HG03064 (cell line): ENCODE measurements at regions not wholly inside any gene's neighbourhood (a gene's known extent, or its start where the extent isn't known, plus 50 kb on each side); places are given as distances from the start of the nearest gene placed in this dataset.
"Not testable (repeated sequence)": the region's sequence is repeated elsewhere in the genome, so short reads cannot be mapped to it uniquely, and the experiment has no call there.

Source experiments
- ATAC-seq: cut with Tn5 transposase; IDR thresholded peaks from one replicate; pipeline ENCODE4 v1.9.1; 2021; ENCODE audit warnings: low read depth; ENCODE audit not compliant: unreplicated experiment

- ATAC-seq: no peak
Observed at GRCh38 chr9:38259056-38259455, 133.4 kb upstream of the ALDH1B1 start.

- ATAC-seq: no peak
Observed at GRCh38 chr9:38257626-38258215, 134.8 kb upstream of the ALDH1B1 start.

DNA sequence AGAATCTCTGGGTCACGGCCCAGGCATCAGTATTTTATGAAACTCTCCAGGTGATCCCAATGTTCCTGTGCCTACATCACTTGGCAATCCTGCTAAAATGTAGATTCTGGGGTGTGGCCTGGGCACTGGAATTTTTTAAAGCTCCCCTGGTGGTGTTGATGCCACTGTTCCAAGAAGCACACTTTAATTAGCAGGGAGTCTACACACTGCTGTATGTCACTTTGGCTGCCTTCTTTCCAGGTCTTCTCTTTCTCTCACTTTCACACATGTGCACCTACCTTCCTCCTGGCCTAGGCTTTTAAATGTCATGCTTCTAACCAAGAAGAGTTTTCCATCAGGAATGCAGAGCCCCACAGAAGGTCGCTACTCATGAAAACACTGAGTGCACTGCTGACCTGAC is 136.0 kb upstream of the ALDH1B1 start:
- ATAC-seq: no peak

DNA sequence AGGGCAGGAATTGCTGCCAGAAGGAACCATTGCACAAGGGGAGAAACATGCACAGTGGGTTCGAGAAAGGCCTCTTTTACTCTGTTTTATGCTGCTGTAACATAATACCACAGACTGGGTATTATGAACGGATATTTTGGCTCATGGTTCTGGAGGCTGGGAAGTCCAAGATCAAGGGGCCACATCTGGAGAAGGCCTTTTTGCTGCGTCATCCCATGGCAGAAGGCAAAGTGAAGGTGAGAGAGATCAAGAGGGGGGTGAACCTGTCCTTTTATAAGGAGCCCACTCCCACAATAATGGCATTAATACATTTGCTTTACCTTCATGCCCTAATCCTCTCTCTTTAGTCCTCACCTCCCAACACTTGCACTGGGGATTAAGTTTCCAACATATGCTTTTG is 136.9 kb upstream of the ALDH1B1 start:
- ATAC-seq: no peak

GRCh38 chr9:38254756-38255155 is 137.7 kb upstream of the ALDH1B1 start:
- ATAC-seq: no peak

- no peak for ATAC-seq
Observed at GRCh38 chr9:38254151-38254550, 138.4 kb upstream of the ALDH1B1 start.

DNA sequence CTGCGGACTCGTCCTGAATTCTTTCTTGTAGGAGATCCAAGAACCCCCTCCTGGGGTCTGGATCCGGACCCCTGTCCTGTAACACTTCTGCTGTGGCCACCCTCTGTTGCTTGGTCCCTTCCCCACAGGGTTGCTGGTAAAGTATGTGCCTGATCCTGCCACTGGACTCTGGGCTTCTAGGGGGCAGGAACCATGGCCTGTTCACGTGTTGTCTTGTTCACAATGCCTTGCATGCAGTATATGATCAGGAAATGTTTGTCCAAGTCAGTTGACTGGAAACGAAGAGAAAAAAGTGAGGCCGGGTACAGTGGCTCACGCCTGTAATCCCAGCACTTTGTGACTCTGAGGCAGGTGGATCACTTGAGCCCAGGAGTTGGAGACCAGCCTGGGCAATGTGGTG is 139.3 kb upstream of the ALDH1B1 start:
- no peak for ATAC-seq

GRCh38 chr9:38251036-38251860 is 141.3 kb upstream of the ALDH1B1 start:
- no peak for ATAC-seq

- no peak for ATAC-seq
Observed at GRCh38 chr9:38250279-38251035, 142.0 kb upstream of the ALDH1B1 start.

DNA sequence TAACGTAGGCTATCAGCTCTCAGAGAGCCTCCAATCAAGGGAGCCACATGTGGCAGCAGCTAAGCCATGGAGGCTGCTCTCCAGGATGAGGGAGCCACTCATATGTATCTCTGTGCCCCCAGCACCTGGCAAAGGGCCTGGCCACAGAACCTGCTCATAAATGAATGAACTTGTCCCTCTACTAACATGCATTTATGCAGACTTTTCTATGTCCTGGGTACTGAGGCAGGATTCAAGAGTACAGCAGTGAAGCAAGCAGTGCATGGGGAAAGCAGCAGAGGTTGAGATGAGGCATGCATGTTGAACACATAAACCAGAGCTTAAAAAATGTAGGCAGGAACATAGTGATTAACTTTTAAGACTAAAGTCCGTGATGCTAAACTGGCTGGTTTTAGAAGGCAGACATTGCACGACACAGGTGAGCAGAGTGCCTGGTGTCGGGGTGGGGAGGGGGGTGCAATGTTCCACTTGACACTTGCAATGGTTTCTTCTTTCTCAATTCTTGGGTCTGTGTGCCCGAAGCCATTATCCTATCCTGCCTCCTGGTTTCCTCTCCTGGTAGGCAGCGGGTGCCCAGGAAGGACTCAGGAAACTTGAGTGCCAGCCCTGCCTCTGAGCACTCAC is 142.8 kb upstream of the ALDH1B1 start:
- ATAC-seq: no peak

GRCh38 chr9:38249049-38249448 is 143.5 kb upstream of the ALDH1B1 start:
- no peak for ATAC-seq

- ATAC-seq: no peak
Observed at GRCh38 chr9:38246833-38247232, 145.7 kb upstream of the ALDH1B1 start.

- no peak for ATAC-seq
Observed at GRCh38 chr9:38244971-38245370, 147.5 kb upstream of the ALDH1B1 start.

DNA sequence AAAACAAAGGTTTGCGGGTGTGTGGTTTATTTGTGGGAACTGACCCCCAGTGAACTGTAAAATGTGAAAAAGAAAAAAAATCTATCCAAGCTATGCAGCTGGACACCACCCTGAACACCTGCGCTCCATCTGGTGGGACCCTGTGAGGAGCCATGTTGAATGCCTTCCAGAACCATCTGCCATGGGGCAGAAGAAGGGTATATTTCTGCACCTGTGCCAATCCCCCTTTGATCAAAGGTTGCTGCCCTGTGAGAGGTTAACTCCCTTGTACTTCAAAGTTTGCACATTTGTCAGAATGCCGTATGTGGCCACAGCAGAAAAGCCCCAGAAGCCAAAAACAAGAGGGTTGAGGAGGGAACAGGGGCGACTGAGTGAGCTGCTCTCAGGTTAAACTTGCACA is 148.5 kb upstream of the ALDH1B1 start:
- ATAC-seq: no peak

- ATAC-seq: not testable (repeated sequence)
Observed at GRCh38 chr9:38242151-38242550, 150.4 kb upstream of the ALDH1B1 start.

GRCh38 chr9:38240051-38240450 is 152.5 kb upstream of the ALDH1B1 start:
- no peak for ATAC-seq

DNA sequence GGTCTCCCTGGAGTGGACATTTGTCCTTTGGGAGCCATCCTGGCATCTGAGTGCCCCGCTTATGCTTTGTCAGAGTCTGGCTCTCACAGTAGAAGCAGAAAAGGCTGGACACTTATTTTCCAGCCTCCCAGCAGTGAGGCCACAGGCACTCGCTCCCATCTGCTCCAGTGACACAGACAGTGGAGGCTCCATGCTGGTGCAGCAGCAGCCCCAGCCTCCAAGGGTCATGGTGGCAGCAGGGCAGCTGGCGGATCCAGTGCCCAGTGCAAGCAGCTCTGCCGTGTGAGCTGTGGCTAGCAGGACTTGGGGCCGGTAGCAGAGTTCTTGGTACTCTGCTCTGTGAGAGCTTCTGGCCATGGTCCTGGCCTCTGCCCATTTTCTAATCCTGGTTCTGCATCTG is 157.3 kb upstream of the ALDH1B1 start:
- ATAC-seq: no peak

GRCh38 chr9:38234479-38235170 is 157.9 kb upstream of the ALDH1B1 start:
- ATAC-seq: no peak

- no peak for ATAC-seq
Observed at GRCh38 chr9:38233796-38234355, 158.6 kb upstream of the ALDH1B1 start.

DNA sequence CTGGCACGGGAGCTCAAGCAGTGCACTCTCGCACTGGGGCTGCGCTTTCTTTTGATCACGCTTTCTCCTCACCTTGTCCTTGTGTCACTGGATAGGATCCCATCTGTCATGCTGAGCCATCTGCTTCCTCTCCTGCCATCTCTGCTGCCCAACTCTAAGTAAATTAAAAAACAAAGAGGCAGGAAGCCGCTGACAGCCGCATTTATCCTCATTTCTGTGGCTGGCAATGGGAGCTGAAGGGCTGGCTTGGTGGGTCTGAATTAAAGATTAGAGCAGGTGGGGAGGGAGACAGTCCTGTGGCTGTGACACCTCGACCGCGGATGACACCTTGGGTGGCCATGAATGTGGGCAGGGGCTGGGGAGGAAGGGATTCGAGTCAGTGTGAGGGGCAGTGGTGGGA is 159.2 kb upstream of the ALDH1B1 start:
- no peak for ATAC-seq
